ENCODE measurements at regions not wholly inside any gene's neighbourhood (a gene's known extent, or its start where the extent isn't known, plus 50 kb on each side); places are given as distances from the start of the nearest gene placed in this dataset.

- TF ChIP-seq JUNB (IDR thresholded peaks at IDR 0.05; ENCODE audit: unreplicated experiment) = no peak
- TF ChIP-seq, protein P1, sequence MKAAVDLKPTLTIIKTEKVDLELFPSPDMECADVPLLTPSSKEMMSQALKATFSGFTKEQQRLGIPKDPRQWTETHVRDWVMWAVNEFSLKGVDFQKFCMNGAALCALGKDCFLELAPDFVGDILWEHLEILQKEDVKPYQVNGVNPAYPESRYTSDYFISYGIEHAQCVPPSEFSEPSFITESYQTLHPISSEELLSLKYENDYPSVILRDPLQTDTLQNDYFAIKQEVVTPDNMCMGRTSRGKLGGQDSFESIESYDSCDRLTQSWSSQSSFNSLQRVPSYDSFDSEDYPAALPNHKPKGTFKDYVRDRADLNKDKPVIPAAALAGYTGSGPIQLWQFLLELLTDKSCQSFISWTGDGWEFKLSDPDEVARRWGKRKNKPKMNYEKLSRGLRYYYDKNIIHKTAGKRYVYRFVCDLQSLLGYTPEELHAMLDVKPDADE (IDR thresholded peaks at IDR 0.05) = no peak
Observed at GRCh38 chr6:155996151-155996550, 540.5 kb upstream of the NOX3 start (continued).

- ATAC-seq (no peak), DNase-seq (ENCODE audit: low spot score) (no peak)
- Histone ChIP-seq H3K4me2 (no peak overlapping the region), H3K27me3 (ENCODE audit: insufficient read depth) (no peaks in the 10 kb centered on the region), H3K4me3 (no peak overlapping the region), H3K36me3 (ENCODE audit: insufficient read depth) (peaks cover 2% of the 10 kb centered on the region; the same call in 1 of the 2 replicates), H3K27ac (ENCODE audit: low read depth) (no peak overlapping the region), H3K9me2 (ENCODE audit: insufficient read depth) (0 out of 2 replicates have a peak, but pooled peaks cover 3% of the 10 kb centered on the region), H2AFZ (no peak overlapping the region), H4K20me1 (replicated peaks; ENCODE audit: insufficient read depth) (no peaks in the 10 kb centered on the region), H3K79me2 (replicated peaks; ENCODE audit: insufficient read depth) (no peaks in the 10 kb centered on the region), H3F3A (replicated peaks; ENCODE audit: low read depth) (no peaks in the 10 kb centered on the region), H3K4me1 (ENCODE audit: insufficient read depth) (no peaks in the 10 kb centered on the region)
- Mint-ChIP-seq H3K27ac (no peak overlapping the region), H3K27me3 (ENCODE audit: insufficient read depth, low read depth, poor library complexity) (no peaks in the 10 kb centered on the region), H3K4me3 (no peak overlapping the region), H3K9me3 (peaks cover 3% of the 10 kb centered on the region; the same call in 2 of the 3 replicates), H3K4me1 (no peaks in the 10 kb centered on the region), H3K36me3 (ENCODE audit: low read depth) (peaks cover 3% of the 10 kb centered on the region; the same call in 1 of the 3 replicates)
- TF ChIP-seq REST (IDR thresholded peaks at IDR 0.05; ENCODE audit: unreplicated experiment) = no peak
- no peak for TF ChIP-seq STAT1 (IDR thresholded peaks at IDR 0.05; ENCODE audit: unreplicated experiment)
- TF ChIP-seq, protein P1 (IDR thresholded peaks at IDR 0.05) = no peak
- no peak for TF ChIP-seq JUNB (IDR thresholded peaks at IDR 0.05; ENCODE audit: unreplicated experiment)
- TF ChIP-seq CTCF (conservative IDR thresholded peaks at IDR 0.05; ENCODE audit: low read depth in 2 of 2) = no peak
- TF ChIP-seq, protein P2, sequence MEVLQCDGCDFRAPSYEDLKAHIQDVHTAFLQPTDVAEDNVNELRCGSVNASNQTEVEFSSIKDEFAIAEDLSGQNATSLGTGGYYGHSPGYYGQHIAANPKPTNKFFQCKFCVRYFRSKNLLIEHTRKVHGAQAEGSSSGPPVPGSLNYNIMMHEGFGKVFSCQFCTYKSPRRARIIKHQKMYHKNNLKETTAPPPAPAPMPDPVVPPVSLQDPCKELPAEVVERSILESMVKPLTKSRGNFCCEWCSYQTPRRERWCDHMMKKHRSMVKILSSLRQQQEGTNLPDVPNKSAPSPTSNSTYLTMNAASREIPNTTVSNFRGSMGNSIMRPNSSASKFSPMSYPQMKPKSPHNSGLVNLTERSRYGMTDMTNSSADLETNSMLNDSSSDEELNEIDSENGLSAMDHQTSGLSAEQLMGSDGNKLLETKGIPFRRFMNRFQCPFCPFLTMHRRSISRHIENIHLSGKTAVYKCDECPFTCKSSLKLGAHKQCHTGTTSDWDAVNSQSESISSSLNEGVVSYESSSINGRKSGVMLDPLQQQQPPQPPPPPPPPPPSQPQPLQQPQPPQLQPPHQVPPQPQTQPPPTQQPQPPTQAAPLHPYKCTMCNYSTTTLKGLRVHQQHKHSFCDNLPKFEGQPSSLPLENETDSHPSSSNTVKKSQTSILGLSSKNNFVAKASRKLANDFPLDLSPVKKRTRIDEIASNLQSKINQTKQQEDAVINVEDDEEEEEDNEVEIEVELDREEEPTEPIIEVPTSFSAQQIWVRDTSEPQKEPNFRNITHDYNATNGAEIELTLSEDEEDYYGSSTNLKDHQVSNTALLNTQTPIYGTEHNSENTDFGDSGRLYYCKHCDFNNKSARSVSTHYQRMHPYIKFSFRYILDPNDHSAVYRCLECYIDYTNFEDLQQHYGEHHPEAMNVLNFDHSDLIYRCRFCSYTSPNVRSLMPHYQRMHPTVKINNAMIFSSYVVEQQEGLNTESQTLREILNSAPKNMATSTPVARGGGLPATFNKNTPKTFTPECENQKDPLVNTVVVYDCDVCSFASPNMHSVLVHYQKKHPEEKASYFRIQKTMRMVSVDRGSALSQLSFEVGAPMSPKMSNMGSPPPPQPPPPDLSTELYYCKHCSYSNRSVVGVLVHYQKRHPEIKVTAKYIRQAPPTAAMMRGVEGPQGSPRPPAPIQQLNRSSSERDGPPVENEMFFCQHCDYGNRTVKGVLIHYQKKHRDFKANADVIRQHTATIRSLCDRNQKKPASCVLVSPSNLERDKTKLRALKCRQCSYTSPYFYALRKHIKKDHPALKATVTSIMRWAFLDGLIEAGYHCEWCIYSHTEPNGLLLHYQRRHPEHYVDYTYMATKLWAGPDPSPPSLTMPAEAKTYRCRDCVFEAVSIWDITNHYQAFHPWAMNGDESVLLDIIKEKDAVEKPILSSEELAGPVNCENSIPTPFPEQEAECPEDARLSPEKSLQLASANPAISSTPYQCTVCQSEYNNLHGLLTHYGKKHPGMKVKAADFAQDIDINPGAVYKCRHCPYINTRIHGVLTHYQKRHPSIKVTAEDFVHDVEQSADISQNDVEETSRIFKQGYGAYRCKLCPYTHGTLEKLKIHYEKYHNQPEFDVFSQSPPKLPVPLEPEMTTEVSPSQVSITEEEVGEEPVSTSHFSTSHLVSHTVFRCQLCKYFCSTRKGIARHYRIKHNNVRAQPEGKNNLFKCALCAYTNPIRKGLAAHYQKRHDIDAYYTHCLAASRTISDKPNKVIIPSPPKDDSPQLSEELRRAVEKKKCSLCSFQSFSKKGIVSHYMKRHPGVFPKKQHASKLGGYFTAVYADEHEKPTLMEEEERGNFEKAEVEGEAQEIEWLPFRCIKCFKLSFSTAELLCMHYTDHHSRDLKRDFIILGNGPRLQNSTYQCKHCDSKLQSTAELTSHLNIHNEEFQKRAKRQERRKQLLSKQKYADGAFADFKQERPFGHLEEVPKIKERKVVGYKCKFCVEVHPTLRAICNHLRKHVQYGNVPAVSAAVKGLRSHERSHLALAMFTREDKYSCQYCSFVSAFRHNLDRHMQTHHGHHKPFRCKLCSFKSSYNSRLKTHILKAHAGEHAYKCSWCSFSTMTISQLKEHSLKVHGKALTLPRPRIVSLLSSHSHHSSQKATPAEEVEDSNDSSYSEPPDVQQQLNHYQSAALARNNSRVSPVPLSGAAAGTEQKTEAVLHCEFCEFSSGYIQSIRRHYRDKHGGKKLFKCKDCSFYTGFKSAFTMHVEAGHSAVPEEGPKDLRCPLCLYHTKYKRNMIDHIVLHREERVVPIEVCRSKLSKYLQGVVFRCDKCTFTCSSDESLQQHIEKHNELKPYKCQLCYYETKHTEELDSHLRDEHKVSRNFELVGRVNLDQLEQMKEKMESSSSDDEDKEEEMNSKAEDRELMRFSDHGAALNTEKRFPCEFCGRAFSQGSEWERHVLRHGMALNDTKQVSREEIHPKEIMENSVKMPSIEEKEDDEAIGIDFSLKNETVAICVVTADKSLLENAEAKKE (CRISPR knock-in tag; IDR thresholded peaks at IDR 0.05) = no peak
- TF ChIP-seq ZNF331 (CRISPR knock-in tag; IDR thresholded peaks at IDR 0.05; ENCODE audit: low read depth) = no peak
- TF ChIP-seq NANOG (IDR thresholded peaks at IDR 0.05; ENCODE audit: borderline replicate concordance) = no peak
- TF ChIP-seq POLR2AphosphoS5 (IDR thresholded peaks at IDR 0.05; ENCODE audit: low read depth) = no peak
- no peak for TF ChIP-seq EZH2 (IDR thresholded peaks at IDR 0.05; ENCODE audit: low read depth, unreplicated experiment)
- no peak for TF ChIP-seq EZH2phosphoT487 (IDR thresholded peaks at IDR 0.05; ENCODE audit: unreplicated experiment)
- TF ChIP-seq ZNF114 (CRISPR knock-in tag; IDR thresholded peaks at IDR 0.05) = no peak
Observed at GRCh38 chr6:155995281-155995680, 539.6 kb upstream of the NOX3 start.

Measured in GM23338 (cell line).